D341Med (cell line): ENCODE measurements at regions not wholly inside any gene's neighbourhood (a gene's known extent, or its start where the extent isn't known, plus 50 kb on each side); places are given as distances from the start of the nearest gene placed in this dataset.
"Not testable (repeated sequence)": the region's sequence is repeated elsewhere in the genome, so short reads cannot be mapped to it uniquely, and the experiment has no call there.

ENCODE experiments used
- DNase-seq: peaks from one replicate; pipeline ENCODE4 v3.0.0; 2012; ENCODE audit warnings: low spot score

- no peak for DNase-seq
These were observed 106.0 kb downstream of the ENC1 start for GRCh38 chr5:74534397-74535129.

DNA sequence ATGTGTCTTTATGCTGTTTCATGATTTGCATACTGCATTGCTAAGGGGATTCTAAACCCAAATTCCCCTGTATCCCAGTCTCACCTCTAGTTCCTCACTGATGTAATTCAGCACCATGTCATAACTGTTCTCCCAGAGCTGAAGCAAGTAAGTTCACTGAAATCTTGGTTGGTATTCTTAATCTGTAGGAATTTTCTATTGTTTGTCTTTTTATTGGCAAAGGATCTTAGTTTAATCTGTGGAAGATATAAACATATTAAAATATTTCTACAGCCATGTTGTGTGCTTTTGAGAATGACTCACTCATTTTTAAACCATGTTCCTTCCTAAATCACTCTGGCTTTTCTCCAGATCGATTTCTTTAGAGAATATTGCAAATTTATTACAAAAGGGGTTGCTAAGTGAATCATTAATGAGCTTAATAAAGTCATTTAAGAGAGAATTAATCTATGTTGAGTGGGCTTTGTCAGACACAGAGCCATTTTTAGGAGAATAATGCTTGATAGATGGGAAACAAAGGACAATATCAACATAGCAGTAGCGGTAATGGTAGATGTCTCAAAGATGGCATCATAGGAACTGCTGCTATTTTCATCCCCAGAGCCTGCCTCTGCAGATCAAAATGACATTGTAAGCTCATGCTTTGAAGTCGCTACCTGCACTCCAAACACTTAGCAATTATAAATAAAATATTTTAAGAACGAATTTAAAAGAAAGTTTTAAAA lies 110.0 kb downstream of the ENC1 start:
- DNase-seq = no peak

- no peak for DNase-seq
These were observed 111.4 kb downstream of the ENC1 start for GRCh38 chr5:74529101-74529500.

DNA sequence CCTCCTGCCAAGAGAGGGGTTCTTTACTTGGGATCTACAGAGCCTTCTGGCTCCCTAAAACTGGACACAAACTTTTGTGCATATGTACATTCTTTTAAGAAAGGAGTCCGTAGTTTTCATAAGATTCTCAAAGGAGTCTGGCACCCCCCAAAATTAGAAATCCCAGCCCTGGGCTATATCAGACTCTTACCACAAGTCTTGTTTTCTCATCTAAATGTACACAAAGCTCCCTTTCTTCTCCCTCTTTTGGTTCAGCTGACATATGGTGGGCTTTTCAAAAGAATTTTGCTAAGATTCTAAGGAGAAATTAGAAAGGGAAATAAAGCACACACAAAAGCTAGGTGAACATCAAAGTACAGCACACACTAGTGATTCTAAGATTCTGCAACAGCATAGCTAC lies 114.4 kb downstream of the ENC1 start:
- DNase-seq = no peak

DNA sequence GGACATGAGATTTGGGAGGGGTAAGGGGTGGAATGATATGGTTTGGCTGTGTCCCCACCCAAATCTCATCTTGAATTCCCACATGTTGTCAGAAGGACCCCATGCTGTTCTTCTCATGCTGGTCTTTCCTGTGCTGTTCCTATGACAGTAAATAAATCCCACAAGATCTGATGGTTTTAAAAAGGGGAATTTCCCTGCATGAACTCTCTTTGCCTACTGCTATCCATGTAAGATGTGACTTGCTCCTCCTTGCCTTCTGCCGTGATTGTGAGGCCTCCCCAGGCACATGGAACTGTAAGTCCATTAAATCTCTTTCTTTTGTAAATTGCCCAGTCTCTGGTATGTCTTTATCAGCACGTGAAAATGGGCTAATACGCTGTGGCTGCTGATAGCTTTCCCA lies 115.8 kb downstream of the ENC1 start:
- DNase-seq = not testable (repeated sequence)

GRCh38 chr5:74523698-74524097 lies 116.8 kb downstream of the ENC1 start:
- DNase-seq = not testable (repeated sequence)

GRCh38 chr5:74522838-74523237 lies 117.7 kb downstream of the ENC1 start:
- not testable (repeated sequence) for DNase-seq

- no peak for DNase-seq
These were observed 119.1 kb downstream of the ENC1 start for GRCh38 chr5:74521401-74521800.

GRCh38 chr5:74519679-74520078 lies 120.8 kb downstream of the ENC1 start:
- DNase-seq = no peak

DNA sequence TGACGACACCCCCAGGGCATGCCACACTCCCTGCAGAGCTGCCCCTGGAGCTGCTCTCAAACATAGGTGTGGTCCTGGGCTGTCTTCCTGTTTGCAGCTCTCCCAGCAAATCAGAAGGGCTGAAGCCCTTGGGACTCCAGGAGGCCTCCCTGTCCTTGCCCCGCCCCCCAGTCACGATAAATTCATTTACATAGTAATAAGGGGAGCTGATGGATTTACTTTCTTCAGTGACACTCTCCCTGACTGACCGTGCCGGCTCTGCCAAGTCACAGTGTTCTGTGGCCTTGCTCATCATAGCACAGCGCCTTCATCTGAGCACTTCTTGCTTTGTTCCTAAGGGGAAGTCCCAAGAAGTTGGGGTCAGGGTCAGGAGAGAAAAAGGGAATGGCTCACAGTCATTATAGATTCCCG lies 121.4 kb downstream of the ENC1 start:
- no peak for DNase-seq

DNA sequence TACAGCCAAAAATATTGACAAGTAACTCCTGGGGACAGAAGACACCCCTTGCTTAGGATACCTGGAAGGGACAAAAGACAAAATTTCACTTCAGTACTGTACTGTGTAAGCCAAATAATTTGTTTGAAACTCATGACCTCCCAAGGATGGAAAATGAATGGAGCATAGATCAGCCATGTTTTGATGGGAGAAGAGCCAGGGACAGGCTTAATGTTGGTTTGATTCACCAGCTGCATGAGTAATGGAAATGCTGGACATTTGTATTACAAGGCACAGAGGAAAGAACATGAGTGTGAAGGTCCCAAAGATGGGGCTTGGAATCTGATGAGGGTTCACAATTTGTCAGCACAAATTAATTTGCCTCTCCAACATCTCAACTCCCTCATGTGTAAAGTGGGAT lies 122.8 kb downstream of the ENC1 start:
- DNase-seq = no peak

- no peak for DNase-seq
These were observed 124.3 kb downstream of the ENC1 start for GRCh38 chr5:74516211-74516636.

DNA sequence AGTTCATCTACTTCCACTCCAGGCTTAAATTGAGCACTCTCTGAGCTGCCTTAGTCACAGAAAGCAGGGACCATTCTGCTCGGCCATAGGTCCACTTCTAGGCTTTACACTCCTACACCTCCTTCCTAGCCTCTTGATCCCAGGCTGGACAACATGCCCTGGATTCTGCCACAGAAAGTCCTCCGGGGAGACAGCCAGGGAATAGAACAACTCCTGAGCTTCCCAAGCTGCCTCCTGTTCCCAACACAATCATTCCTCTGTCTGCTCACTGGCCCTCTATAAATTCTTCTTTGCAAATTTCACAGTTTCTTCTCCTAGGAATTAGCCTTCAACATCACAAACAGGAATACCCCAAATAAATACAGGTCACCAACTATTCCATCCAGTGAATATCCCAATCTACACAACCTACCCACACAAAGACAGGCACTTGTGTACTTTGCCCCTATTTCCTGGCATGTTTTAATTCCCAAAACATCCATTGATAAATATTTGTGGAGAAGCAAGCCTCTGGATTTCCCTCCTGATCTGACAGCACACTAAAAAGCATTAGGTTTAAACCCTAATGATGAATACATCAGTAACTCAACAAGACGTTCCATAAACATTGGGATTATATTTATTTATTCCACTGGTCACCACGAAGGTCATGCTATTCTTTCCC lies 125.5 kb downstream of the ENC1 start:
- no peak for DNase-seq

- not testable (repeated sequence) for DNase-seq
These were observed 128.8 kb downstream of the ENC1 start for GRCh38 chr5:74511770-74512169.

DNA sequence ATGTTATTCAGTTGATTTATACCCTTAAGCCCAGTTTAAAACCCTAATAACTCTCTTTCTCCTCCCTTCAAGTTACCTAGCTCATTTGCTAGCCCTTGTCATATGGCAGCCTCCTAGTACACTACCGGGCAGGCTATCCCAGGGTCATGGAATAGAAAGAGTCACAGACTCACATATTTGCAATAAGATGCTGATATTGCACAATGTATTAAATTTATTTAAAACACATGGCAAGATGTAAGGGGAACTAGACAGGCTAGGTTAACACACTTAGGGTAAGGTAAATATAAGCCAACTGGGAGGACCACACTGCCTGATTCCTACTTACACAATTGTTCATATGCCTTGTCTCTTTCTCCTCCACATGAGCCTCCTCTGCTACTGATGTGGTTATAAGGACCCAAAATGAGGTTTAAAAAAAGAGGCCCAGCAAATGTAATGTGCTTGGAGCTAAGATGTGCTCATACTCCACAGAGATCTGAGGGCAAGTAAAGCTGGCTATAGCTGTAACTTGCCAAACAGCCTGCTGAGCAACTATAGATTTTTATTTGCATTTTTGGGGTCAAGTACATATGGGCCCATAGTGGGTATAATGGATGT lies 130.0 kb downstream of the ENC1 start:
- DNase-seq = no peak

GRCh38 chr5:74507370-74508005 lies 133.0 kb downstream of the ENC1 start:
- peak; percentile 69 for DNase-seq

DNA sequence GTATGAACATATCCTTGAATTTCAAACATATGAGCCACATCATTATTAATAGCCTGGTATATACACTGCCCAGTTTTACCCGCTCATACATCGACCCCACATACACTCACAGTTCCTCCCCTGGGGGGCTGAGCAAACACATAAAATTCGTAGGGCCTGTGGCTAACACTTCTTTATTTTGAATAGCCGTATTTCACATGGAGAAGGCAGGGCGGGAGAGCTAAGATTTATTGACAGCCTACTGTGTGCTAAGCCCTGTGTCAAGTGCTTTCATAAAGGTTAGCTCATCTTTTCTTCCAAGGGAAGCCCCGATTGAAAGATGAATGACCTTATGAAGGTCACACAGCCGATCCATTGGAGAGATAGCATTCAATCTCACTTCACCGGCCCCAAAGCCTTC lies 134.4 kb downstream of the ENC1 start:
- DNase-seq = no peak

GRCh38 chr5:74504463-74504862 lies 136.1 kb downstream of the ENC1 start:
- DNase-seq = no peak

- DNase-seq = no peak
These were observed 138.0 kb downstream of the ENC1 start for GRCh38 chr5:74502479-74502950.

GRCh38 chr5:74501674-74502478 lies 138.7 kb downstream of the ENC1 start:
- no peak for DNase-seq
